NCI-H128 (cell line): ENCODE measurements at regions not wholly inside any gene's neighbourhood (a gene's known extent, or its start where the extent isn't known, plus 50 kb on each side); places are given as distances from the start of the nearest gene placed in this dataset.

Source experiments
- DNase-seq: peaks from one replicate; lab custom pipeline; 2025; ENCODE audit not compliant: unreplicated experiment; lab: John Stamatoyannopoulos, UW

- no peak for DNase-seq
Observed at GRCh38 chr1:223445402-223445801, 52.2 kb downstream of the CCDC185 start.

DNA sequence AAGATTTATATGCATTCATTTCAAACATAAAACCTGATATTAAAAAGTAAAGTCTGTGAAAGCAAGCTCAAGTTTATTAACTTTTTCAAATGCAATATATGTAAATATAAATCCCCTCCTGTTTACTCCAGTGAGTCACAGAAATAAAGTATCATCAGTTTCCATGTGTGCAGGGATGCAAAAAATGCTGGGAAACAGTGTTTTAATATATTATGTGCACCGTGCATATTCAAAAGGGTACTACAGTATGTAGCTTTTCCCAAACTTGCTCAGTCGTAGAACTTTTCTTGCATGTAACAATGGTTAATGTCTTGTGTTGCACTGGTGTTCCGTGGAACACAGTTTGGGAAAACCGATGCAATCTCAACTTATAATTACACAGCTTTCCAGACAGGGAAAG, 60.7 kb downstream of the CCDC185 start:
- DNase-seq, result no peak

- DNase-seq, result no peak
Observed at GRCh38 chr1:223454959-223455358, 61.7 kb downstream of the CCDC185 start.

GRCh38 chr1:223455470-223455869, 62.3 kb downstream of the CCDC185 start:
- no peak for DNase-seq

GRCh38 chr1:223456747-223457146, 63.5 kb downstream of the CCDC185 start:
- DNase-seq, result no peak

- DNase-seq, result no peak
Observed at GRCh38 chr1:223460566-223461189, 67.5 kb downstream of the CCDC185 start.

DNA sequence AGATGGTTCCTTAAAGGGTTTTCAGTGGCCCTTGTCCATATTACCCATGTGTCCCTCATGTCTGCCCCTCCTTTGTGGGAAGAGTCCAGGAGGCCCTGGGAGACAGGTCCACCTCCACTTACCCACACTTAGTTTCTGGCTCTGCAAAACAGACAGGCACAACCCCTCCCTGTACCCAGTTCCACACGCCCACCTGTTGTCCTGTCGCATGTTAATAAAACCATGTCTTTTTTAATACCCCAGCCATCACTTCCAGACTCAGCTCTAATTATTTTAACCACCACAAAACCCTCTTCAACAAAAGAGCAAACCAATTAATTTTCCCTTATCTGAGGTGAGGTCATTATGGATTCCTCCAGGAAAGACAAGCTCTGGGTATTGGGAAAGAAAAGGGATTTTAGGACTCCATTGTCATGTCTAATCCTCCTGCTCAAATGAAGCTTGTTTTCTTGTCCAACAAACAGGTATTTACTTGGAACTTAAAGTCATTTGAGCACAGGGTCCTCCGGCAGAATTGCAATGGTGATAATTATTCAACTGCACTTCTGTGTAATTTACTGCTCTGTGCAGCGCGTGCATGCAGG, 68.9 kb downstream of the CCDC185 start:
- no peak for DNase-seq

DNA sequence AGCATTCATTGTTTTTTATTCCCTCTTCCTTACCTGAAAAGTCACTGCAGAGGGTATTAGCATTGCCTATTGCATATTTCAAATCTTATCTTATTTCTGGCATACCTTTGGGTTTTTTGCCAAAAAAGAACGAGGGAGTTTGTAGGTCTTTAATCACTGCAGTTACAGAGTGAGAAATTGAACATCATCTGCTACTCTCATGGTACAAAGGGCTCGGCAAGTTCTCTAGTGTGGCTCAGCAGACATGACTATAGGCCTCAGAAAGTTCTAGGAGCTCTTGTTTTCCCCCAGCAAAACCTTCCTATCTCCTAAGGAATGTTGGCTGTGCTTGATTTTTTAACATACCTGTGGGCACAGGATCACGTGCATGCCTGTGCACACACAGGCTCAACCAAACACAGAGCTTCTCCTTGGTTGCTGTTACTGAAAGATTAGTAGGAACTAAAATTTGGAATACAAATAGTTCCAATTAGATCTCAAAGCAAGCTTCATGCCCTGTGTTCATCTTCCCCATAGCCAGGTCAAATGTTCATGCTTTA, 69.7 kb downstream of the CCDC185 start:
- no peak for DNase-seq

- no peak for DNase-seq
Observed at GRCh38 chr1:223466151-223466550, 72.9 kb downstream of the CCDC185 start.

DNA sequence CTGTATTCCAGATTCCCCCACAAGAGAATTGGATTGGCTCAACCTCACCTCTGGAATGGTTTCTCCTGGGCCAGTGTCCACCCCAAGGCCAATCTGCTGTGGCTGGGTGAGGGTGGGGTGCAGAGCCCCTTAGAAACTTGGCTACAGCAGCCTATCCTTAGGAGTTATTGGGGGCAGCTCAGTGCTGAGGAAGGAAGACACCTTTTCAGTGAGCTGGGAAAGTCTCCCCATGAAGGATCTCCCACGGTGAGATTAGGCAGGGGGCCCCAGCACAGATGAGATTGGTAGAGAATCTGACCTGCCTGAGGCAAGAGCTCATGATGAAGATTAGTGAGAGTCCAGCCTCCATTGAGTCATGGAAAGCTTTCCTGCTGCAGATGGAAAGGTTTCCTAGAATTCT, 78.4 kb downstream of the CCDC185 start:
- DNase-seq, result no peak

GRCh38 chr1:223472057-223472456, 78.8 kb downstream of the CCDC185 start:
- no peak for DNase-seq

DNA sequence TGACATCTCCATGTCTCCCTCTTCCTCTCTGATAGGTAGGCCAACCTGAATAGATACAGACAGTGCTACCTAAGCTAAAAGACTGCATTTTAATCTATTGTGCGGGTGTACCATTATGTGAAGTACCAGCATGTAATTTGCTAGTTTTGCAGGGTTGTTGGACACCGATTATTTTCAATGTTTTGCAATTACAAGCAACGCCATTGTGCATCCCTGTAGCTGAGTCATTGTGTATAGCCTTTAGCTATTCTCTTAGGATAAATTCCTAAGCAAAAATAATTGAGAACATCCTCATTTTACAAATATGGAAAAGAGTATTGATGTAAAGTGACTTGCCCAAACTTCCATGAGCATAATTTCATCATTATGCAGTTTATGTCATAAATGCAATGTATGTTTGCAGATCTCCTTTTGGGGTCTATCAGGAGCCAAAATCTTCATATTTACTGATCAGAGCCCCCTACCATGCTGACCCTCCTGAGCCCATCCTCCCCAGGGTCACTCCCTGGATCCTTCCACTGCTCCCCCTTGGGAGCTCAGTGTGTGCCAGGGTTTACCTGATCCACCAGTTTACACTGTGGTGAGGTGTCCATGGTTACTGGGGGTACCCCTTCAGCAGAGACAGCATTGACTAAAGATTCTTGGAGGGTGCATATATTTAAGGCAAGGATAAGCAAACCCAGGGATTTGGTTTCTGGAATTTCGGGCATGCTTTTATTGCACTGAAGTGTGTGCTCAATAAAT, 80.6 kb downstream of the CCDC185 start:
- no peak for DNase-seq

DNA sequence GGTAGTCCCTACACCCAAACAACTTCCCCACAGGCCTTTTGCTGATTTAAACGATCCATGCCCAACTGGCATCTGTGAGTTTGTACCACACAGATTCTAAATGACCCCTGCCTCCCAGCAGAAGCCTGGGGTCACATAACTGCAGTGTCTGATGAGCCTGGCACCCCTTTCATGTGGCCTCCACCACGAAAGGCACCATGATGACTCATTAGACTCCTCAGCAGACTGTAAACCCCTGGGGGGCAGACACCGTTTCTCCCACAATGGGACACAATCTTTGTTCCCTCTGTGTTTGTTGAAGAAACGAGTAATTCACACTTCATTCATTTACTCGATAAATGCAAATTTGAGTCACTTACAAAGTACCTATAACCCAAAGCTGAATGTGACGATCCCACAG, 81.6 kb downstream of the CCDC185 start:
- DNase-seq, result no peak

GRCh38 chr1:223477456-223477855, 84.2 kb downstream of the CCDC185 start:
- no peak for DNase-seq

DNA sequence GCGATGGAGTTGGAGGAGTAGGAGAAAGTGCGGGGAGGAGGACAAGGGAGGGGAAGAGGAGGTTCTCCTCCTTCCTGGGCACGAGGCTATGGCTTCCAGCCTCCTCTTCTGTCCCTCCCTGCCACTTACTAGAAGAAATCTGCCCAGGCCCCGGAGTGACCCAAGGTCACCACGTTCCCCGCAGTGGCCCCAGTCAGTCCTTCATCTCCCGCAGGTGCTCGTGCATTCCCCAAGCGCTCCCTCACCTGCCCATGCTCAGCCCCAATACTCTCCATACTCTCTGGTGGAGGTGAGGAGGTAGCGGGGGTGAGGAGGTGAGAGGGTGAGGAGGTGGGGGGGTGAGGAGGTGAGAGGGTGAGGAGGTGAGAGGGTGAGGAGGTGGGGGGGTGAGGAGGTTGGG, 85.4 kb downstream of the CCDC185 start:
- no peak for DNase-seq

GRCh38 chr1:223479261-223479660, 86.0 kb downstream of the CCDC185 start:
- no peak for DNase-seq

DNA sequence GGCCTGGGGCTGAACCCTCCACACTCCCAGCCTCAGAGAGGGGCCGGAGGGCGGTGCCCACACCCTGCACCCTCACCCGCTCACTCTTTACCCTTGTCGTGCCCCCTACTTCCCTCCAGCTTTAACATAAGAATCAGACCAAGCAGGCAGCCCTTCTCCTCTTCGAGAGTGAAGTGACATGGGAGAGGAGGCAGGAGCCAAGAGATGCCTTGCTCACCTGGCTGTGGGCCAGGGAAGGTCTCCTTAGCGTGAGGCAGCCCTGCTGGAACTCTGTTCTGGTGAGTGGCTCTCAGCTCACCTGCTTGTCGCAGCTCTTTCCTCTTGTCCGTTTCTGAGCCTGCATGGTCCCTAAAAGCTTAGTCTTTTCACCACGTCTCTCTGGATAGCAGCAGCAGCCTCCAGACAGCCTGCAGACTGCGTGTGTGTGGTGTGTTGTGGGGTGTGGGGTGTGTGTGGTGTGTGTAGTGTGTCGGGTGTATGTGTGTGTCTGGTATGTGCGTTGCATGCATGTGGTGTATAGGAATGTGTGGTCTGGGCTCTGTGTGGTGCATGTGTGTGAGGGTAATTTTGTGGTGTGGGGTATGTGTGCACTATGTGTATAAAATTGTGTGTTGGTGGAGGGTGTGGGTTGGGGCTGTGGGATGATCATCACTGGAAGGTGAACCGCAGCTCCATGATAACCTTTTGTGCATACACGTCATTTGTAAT, 86.7 kb downstream of the CCDC185 start:
- DNase-seq, result peak; percentile 81

- no peak for DNase-seq
Observed at GRCh38 chr1:223482132-223482531, 88.9 kb downstream of the CCDC185 start.

DNA sequence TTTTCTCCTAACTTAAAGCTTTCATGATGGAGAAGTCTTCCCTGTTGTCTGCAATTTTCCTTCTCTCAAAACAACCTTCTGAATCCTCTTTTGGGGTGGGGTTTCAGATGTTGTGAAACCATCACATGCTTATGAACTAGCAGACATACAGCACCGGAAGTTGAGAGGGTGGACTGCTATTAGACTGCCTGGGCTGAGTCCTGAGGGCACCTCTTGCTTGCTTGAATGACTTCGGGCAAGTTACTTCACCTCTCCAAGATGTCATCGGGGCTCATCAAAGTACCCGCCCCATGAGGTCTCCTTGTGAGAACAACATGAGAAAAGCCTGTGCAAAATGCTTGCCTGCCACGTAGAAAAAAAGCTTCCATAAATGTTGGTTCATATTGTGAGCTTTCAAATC, 89.6 kb downstream of the CCDC185 start:
- no peak for DNase-seq

DNA sequence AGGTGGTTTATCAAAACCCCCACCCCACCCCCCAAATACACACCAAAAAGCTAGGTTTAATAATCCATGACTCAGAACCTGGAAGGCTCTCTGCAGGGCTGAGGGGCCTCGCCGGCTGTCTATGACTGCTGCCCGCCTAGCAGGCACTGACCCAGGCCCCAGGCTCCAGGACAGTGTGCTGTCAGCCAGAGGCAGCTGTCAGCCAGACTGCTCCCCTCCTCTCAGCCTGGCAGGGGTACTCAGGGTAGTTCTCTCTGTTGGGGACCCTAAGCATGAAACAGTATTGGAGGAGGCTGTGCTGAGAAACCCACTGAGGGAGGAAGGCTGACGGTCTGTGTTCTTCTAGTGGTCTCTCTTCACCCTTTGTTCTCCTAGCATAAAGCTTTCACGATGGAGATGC, 90.3 kb downstream of the CCDC185 start:
- no peak for DNase-seq

DNA sequence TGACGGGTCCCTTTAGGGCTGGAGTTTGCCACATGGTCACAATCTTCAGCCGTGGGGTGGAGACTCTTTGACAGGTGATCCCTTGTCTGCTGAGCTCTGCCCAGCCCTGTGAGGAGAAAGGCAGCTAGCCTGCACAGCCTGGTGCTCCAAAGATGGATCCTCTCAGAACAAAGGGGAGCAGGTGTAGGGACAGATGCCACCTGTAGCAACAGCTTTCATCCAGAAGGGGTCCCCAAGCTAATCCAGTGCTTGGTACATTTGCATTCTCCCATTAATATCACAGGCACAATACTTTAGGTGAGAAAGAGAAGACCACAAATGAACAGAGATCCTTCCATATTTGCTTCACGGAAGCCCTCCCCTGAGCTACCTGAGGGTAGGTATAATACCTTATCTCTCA, 93.2 kb downstream of the CCDC185 start:
- DNase-seq, result no peak
